ENCODE measurements at regions not wholly inside any gene's neighbourhood (a gene's known extent, or its start where the extent isn't known, plus 50 kb on each side); places are given as distances from the start of the nearest gene placed in this dataset.

DNA sequence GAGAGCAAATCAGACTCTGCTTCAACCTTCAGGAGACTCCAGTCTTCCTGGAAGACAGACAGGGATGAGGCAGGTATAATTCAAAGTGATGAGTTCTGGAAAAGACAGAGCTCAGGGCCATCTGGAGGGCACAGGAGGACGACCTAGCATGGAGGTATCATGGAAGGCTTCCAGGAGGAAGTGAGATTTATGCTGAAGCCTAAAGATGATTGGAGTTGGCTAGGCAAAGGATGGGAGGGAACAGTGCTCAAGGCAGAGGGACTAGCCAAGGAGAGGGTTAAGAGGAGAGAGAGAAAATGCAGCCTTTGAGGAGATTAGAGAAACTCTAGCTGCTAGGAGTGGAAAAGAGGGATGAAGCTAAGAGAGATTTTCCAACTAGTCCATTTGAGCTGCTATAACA lies 438.5 kb downstream of the MED13L start:
- DNase-seq: no peak
- H3K36me3 Mint-ChIP-seq: no peaks in the 10 kb centered on the region
- no peak overlapping the region for H3K4me3 Mint-ChIP-seq
- no peaks in the 10 kb centered on the region for H3K4me1 Mint-ChIP-seq
- H3K27me3 Mint-ChIP-seq: no peaks in the 10 kb centered on the region
- H3K27ac Mint-ChIP-seq: no peak overlapping the region
- H3K9me3 Mint-ChIP-seq: no peaks in the 10 kb centered on the region

GRCh38 chr12:115837220-115837619 lies 440.3 kb downstream of the MED13L start:
- Mint-ChIP-seq H3K36me3 (no peaks in the 10 kb centered on the region), H3K4me1 (no peaks in the 10 kb centered on the region), H3K27ac (no peak overlapping the region), H3K27me3 (peaks cover 6% of the 10 kb centered on the region), H3K9me3 (no peaks in the 10 kb centered on the region), H3K4me3 (no peak overlapping the region)
- no peak for DNase-seq

DNA sequence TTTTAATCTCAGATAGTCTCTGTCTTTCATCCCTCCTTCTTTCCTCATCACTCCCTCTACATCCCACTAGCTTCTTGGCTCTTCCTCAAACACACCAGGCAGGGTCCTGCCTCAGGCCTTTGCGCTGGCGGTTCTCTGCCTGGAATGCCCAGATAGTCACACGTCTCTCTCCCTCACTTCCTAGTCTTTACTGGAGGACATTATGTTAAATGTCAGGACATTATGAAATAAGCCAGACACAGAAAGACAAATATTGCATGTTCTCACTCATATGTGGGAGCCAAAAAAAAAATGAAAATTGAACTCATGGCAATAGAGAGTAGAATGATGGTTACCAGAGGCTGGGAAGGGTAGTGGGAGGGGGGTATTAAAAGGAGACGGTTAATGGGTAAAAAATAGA lies 442.0 kb downstream of the MED13L start:
- no peaks in the 10 kb centered on the region for H3K36me3 Mint-ChIP-seq
- H3K27me3 Mint-ChIP-seq: peaks cover 6% of the 10 kb centered on the region
- H3K4me1 Mint-ChIP-seq: no peaks in the 10 kb centered on the region
- no peak for DNase-seq
- no peak overlapping the region for H3K4me3 Mint-ChIP-seq
- no peak overlapping the region for H3K27ac Mint-ChIP-seq
- no peaks in the 10 kb centered on the region for H3K9me3 Mint-ChIP-seq

GRCh38 chr12:115833704-115834103 lies 443.8 kb downstream of the MED13L start:
- Mint-ChIP-seq H3K4me3 (no peak overlapping the region), H3K27ac (no peak overlapping the region), H3K36me3 (no peaks in the 10 kb centered on the region), H3K27me3 (peaks cover 6% of the 10 kb centered on the region), H3K9me3 (no peaks in the 10 kb centered on the region), H3K4me1 (no peaks in the 10 kb centered on the region)
- no peak for DNase-seq

GRCh38 chr12:115830633-115831032 lies 446.9 kb downstream of the MED13L start:
- no peak for DNase-seq
- no peaks in the 10 kb centered on the region for H3K9me3 Mint-ChIP-seq
- no peaks in the 10 kb centered on the region for H3K36me3 Mint-ChIP-seq
- H3K27me3 Mint-ChIP-seq: peaks cover 6% of the 10 kb centered on the region
- H3K4me3 Mint-ChIP-seq: no peak overlapping the region
- no peak overlapping the region for H3K27ac Mint-ChIP-seq
- H3K4me1 Mint-ChIP-seq: no peaks in the 10 kb centered on the region

DNA sequence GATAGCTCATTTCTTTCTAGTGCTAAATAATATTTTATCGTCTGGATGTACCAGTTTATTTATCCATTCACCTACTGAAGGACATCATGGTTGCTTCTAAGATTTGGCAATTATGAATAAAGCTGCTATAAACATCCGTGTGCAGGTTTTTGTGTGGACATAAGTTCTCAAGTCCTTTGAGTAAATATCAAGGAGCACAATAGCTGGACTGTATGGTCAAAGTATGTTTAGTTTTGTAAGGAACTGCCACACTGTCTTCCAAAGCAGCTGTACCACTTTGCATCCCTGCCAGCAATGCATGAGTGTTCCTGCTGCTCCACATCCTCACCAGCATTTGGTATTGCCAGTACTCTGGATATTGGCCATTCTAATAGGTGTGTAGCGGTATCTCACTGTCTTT lies 447.4 kb downstream of the MED13L start:
- Mint-ChIP-seq H3K9me3 (no peaks in the 10 kb centered on the region), H3K27ac (no peak overlapping the region), H3K36me3 (no peaks in the 10 kb centered on the region), H3K4me3 (no peak overlapping the region), H3K27me3 (peaks cover 6% of the 10 kb centered on the region), H3K4me1 (no peaks in the 10 kb centered on the region)
- DNase-seq: no peak

DNA sequence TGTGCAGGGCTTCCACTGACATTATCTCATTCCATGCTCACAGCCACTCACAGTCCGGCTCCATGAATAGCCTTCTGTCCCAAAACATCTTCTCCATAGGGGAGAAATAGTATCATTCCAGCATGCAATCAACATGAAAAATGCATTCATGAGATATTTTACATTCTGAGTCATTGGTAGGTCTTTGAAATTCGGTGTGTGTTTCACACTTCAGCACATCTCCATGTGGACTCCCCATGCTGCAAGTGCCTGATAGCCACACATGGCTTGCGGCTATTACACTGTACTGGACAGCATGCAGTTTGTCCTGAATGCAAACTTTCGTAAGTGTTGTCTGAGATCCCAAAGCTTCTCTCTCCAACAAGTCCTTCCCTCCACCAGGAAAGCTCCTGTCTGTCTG lies 449.3 kb downstream of the MED13L start:
- no peak for DNase-seq
- Mint-ChIP-seq H3K27ac (no peak overlapping the region), H3K4me1 (no peaks in the 10 kb centered on the region), H3K4me3 (no peak overlapping the region), H3K36me3 (no peaks in the 10 kb centered on the region), H3K27me3 (peaks cover 9% of the 10 kb centered on the region), H3K9me3 (no peaks in the 10 kb centered on the region)

DNA sequence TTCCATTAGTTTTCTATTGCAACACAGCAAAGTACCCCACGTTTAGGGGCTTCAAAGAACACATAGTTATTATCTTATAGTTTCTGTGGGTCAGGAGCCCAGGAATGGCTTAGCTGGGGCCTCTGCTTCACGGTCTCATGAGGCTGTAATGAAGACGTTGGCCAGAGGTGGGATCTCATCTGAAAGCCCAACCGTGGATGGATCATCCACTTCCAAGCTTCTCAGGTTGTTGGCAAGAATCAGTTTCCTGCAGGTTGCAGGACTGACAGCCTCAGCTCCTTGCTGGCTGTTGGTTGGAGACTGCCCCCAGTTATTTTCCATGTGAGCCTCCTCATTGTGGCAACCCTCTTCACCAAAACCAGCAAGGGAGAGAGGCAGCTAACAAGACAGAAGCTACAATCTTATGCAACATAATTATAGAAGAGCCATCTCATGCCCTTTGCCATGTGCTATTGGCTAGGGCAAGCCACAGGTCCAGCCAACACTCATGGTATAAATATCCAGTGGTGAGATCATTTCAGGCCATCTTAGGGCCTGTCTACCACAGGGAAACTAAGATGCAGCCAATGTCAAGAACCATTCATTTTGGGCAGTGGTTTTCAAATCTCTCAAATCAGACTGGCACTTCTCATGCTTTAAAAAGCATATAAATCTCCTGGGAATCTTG lies 452.4 kb downstream of the MED13L start:
- Mint-ChIP-seq H3K4me3 (no peak overlapping the region), H3K4me1 (no peaks in the 10 kb centered on the region), H3K27ac (no peak overlapping the region), H3K9me3 (no peaks in the 10 kb centered on the region), H3K27me3 (peaks cover 9% of the 10 kb centered on the region), H3K36me3 (no peaks in the 10 kb centered on the region)
- DNase-seq: no peak

GRCh38 chr12:115823635-115824034 lies 453.9 kb downstream of the MED13L start:
- Mint-ChIP-seq H3K4me1 (no peaks in the 10 kb centered on the region), H3K27ac (no peak overlapping the region), H3K36me3 (no peaks in the 10 kb centered on the region), H3K4me3 (no peak overlapping the region), H3K9me3 (no peaks in the 10 kb centered on the region), H3K27me3 (peaks cover 12% of the 10 kb centered on the region)
- no peak for DNase-seq

GRCh38 chr12:115820656-115821055 lies 456.8 kb downstream of the MED13L start:
- Mint-ChIP-seq H3K9me3 (no peaks in the 10 kb centered on the region), H3K4me1 (no peaks in the 10 kb centered on the region), H3K4me3 (no peak overlapping the region), H3K27me3 (peaks cover 12% of the 10 kb centered on the region), H3K36me3 (no peaks in the 10 kb centered on the region), H3K27ac (no peak overlapping the region)
- DNase-seq: no peak

GRCh38 chr12:115818973-115819372 lies 458.5 kb downstream of the MED13L start:
- no peak overlapping the region for H3K27ac Mint-ChIP-seq
- H3K9me3 Mint-ChIP-seq: no peaks in the 10 kb centered on the region
- no peaks in the 10 kb centered on the region for H3K4me1 Mint-ChIP-seq
- no peak for DNase-seq
- no peak overlapping the region for H3K4me3 Mint-ChIP-seq
- H3K27me3 Mint-ChIP-seq: peaks cover 12% of the 10 kb centered on the region
- H3K36me3 Mint-ChIP-seq: no peaks in the 10 kb centered on the region

DNA sequence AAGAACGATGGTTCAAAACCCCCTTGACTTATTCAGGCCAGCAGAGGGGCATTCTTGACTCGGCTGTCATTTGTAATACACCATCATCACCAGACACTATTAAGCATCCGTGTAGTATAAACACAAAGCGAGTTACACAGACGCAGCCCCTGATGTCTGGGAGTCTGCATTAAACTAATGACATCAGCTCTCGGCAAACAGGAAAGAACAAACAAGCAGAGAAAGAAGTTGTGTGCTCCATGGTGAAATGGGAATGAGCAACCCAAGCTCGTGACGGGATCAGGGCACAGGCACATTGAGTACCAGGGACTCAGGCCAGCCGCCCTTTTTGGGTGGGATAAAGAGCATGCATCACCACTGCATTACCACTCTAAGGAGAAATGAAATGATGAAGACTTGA lies 460.1 kb downstream of the MED13L start:
- Mint-ChIP-seq H3K4me3 (no peak overlapping the region), H3K27ac (no peak overlapping the region), H3K9me3 (peaks cover 3% of the 10 kb centered on the region), H3K4me1 (no peaks in the 10 kb centered on the region), H3K36me3 (no peaks in the 10 kb centered on the region), H3K27me3 (peaks cover 7% of the 10 kb centered on the region)
- no peak for DNase-seq

GRCh38 chr12:115815924-115816323 lies 461.6 kb downstream of the MED13L start:
- Mint-ChIP-seq H3K4me1 (no peaks in the 10 kb centered on the region), H3K4me3 (no peak overlapping the region), H3K36me3 (no peaks in the 10 kb centered on the region), H3K27me3 (peaks cover 3% of the 10 kb centered on the region), H3K9me3 (peaks cover 7% of the 10 kb centered on the region), H3K27ac (no peak overlapping the region)
- DNase-seq: no peak

GRCh38 chr12:115813256-115813655 lies 464.2 kb downstream of the MED13L start:
- Mint-ChIP-seq H3K27ac (no peak overlapping the region), H3K27me3 (peaks cover 10% of the 10 kb centered on the region), H3K36me3 (no peaks in the 10 kb centered on the region), H3K9me3 (peaks cover 7% of the 10 kb centered on the region), H3K4me1 (no peaks in the 10 kb centered on the region), H3K4me3 (no peak overlapping the region)
- DNase-seq: no peak

GRCh38 chr12:115811929-115812328 lies 465.6 kb downstream of the MED13L start:
- no peak for DNase-seq
- no peak overlapping the region for H3K27ac Mint-ChIP-seq
- peaks cover 7% of the 10 kb centered on the region for H3K9me3 Mint-ChIP-seq
- H3K4me1 Mint-ChIP-seq: no peaks in the 10 kb centered on the region
- no peaks in the 10 kb centered on the region for H3K36me3 Mint-ChIP-seq
- H3K4me3 Mint-ChIP-seq: no peak overlapping the region
- H3K27me3 Mint-ChIP-seq: peaks cover 10% of the 10 kb centered on the region

DNA sequence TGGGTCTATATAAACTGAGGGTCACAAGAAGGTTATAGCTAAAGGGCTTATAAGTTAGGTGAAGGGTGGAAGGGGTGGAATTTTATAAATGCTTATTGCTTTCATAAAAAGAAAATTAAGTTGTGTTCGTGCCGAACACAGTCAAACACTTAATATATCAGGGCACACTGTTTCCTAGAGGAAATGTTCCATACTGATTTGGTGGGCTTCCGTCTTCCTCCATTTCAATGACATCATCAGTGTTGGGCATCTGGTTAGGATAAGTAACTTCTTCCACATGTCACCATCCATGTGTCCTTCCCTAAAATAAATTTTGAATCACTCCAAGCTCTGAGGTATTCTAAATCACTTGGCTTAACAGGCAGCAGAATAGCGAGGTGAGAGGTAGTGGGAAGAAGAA lies 466.4 kb downstream of the MED13L start:
- Mint-ChIP-seq H3K4me1 (no peaks in the 10 kb centered on the region), H3K9me3 (peaks cover 7% of the 10 kb centered on the region)

More for the DNA sequence above, 466.4 kb downstream of the MED13L start:
- peaks cover 10% of the 10 kb centered on the region for H3K27me3 Mint-ChIP-seq
- H3K4me3 Mint-ChIP-seq: no peak overlapping the region
- no peak for DNase-seq
- no peak overlapping the region for H3K27ac Mint-ChIP-seq
- H3K36me3 Mint-ChIP-seq: no peaks in the 10 kb centered on the region
